HepG2 (cell line): ENCODE measurements at regions not wholly inside any gene's neighbourhood (a gene's known extent, or its start where the extent isn't known, plus 50 kb on each side); places are given as distances from the start of the nearest gene placed in this dataset.

ENCODE experiments used
- CTCF ChIP-seq: sonication (generic); formaldehyde crosslinking; IDR thresholded peaks from 2 replicates; pipeline ENCODE4 v1.5.0; 2020; ENCODE audit warnings: mild to moderate bottlenecking, missing genetic modification reagents, moderate library complexity
- DNMT3B ChIP-seq: conservative IDR thresholded peaks from 2 replicates; pipeline ENCODE4 v1.6.1; 2016; ENCODE audit warnings: missing biosample characterization, control low read depth

- TF ChIP-seq DNMT3B (CRISPR knock-in tag) (no peak), CTCF (CRISPR knock-in tag) (no peak)
These were observed 135.8 kb upstream of the PBX1 start for GRCh38 chr1:164423136-164423535.
